OCI-LY7 (cell line): ENCODE measurements at regions not wholly inside any gene's neighbourhood (a gene's known extent, or its start where the extent isn't known, plus 50 kb on each side); places are given as distances from the start of the nearest gene placed in this dataset.

Experiments used
- EZH2phosphoT487 ChIP-seq: fragments of 200-600 bp; sonication (generic); IDR thresholded peaks from 2 replicates; pipeline ENCODE4 v1.6.1; 2018; ENCODE audit warnings: low read depth, borderline replicate concordance, mild to moderate bottlenecking, mixed run types, antibody characterized with exemption, low read length, moderate library complexity, mixed read lengths
- TF ChIP-seq, protein P1 (sequence below): fragments of 200-600 bp; sonication (generic); conservative IDR thresholded peaks from 2 replicates; pipeline ENCODE4 v1.5.1; 2014; ENCODE audit warnings: mild to moderate bottlenecking, antibody characterized with exemption, low read length, moderate library complexity, mixed read lengths

DNA sequence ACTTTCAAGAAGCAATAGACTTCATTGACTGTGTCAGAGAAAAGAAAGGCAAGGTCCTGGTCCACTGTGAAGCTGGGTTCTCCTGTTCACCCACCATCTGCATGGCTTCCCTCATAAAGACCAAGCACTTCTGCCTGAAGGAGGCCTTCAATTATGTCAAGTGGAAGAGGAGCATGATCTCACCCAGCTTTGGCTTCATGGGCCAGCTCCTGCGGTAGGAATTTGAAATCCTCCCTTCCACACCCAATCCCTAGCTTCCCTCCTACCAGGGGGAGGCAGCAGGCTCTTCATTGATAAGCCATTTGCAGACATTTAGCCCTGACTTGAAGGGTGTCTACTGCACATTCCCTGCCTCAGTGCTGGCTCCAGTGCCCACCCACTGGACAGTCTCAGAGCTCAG lies 84.3 kb upstream of the RHOU start:
- TF ChIP-seq, protein P1, sequence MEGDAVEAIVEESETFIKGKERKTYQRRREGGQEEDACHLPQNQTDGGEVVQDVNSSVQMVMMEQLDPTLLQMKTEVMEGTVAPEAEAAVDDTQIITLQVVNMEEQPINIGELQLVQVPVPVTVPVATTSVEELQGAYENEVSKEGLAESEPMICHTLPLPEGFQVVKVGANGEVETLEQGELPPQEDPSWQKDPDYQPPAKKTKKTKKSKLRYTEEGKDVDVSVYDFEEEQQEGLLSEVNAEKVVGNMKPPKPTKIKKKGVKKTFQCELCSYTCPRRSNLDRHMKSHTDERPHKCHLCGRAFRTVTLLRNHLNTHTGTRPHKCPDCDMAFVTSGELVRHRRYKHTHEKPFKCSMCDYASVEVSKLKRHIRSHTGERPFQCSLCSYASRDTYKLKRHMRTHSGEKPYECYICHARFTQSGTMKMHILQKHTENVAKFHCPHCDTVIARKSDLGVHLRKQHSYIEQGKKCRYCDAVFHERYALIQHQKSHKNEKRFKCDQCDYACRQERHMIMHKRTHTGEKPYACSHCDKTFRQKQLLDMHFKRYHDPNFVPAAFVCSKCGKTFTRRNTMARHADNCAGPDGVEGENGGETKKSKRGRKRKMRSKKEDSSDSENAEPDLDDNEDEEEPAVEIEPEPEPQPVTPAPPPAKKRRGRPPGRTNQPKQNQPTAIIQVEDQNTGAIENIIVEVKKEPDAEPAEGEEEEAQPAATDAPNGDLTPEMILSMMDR = no peak
- no peak for TF ChIP-seq EZH2phosphoT487
